T-helper 1 cell treated with Interleukin-12 subunit alpha and Interleukin-12 subunit beta and Interleukin-4 antibody, amounts not matched to agents 30 μg/mL and 1 μg/mL, for 36 hours (primary cell): ENCODE measurements at regions not wholly inside any gene's neighbourhood (a gene's known extent, or its start where the extent isn't known, plus 50 kb on each side); places are given as distances from the start of the nearest gene placed in this dataset.

Experiments used
- H3K27ac Mint-ChIP-seq: one replicate; pipeline ENCODE4 v1.8.0; 2021; ENCODE audit warnings: mild to moderate bottlenecking, mixed read lengths
- H3K27me3 Mint-ChIP-seq: one replicate; pipeline ENCODE4 v1.8.0; 2021; ENCODE audit warnings: low read depth, mixed read lengths
- H3K36me3 Mint-ChIP-seq: one replicate; pipeline ENCODE4 v1.8.0; 2021; ENCODE audit warnings: low read depth, mixed read lengths
- H3K4me1 Mint-ChIP-seq: one replicate; pipeline ENCODE4 v1.8.0; 2021; ENCODE audit warnings: low read depth, mixed read lengths
- H3K4me3 Mint-ChIP-seq: one replicate; pipeline ENCODE4 v1.8.0; 2021; ENCODE audit warnings: mild to moderate bottlenecking, moderate library complexity, mixed read lengths
- H3K9me3 Mint-ChIP-seq: one replicate; pipeline ENCODE4 v1.8.0; 2021; ENCODE audit warnings: mixed read lengths

DNA sequence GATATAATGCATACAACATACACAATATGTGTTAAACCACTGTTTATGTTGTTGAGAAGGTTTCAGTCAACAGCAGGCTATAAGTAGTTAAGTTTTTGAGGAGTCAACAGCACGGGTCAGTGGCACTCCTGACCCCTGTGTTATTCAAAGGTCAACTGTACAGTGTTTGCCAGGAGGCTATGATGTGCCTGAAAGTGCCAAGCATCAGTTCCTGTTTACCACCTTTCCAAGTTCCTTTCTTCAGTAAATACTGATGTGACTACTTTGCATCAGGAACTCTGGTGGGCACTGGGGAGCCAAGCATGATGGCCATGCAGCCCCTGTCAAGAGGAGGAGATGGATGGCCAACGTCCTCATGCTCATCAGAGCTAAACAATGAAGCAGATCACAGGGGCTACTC is 224.4 kb upstream of the EXOC2 start:
- peaks cover 34% of the 10 kb centered on the region for H3K9me3 Mint-ChIP-seq
- H3K27ac Mint-ChIP-seq = no peak overlapping the region
- no peaks in the 10 kb centered on the region for H3K4me1 Mint-ChIP-seq
- H3K36me3 Mint-ChIP-seq = peaks cover 2% of the 10 kb centered on the region
- no peak overlapping the region for H3K4me3 Mint-ChIP-seq
- peaks cover under 1% of the 10 kb centered on the region for H3K27me3 Mint-ChIP-seq

DNA sequence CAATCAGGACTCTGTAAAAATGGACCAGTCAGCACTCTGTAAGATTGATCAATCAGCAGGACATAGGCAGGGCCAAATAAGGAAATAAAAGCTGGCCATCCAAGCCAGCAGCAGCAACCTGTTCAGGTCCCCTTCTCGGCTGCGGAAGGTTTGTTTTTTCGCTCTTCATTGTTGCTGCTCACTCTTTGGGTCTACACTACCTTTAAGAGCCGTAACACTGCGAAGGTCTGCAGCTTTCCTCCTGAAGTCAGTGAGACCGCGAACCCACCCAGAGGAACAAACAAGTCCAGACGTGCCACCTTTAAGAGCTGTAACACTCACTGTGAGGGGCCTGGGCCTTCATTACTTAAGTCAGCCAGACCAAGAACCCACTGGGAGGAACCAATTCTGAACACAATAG is 223.2 kb upstream of the EXOC2 start:
- peaks cover 27% of the 10 kb centered on the region for H3K9me3 Mint-ChIP-seq
- no peak overlapping the region for H3K27ac Mint-ChIP-seq
- no peaks in the 10 kb centered on the region for H3K4me1 Mint-ChIP-seq
- H3K36me3 Mint-ChIP-seq = peaks cover 2% of the 10 kb centered on the region
- peaks cover 4% of the 10 kb centered on the region for H3K27me3 Mint-ChIP-seq
- no peak overlapping the region for H3K4me3 Mint-ChIP-seq

DNA sequence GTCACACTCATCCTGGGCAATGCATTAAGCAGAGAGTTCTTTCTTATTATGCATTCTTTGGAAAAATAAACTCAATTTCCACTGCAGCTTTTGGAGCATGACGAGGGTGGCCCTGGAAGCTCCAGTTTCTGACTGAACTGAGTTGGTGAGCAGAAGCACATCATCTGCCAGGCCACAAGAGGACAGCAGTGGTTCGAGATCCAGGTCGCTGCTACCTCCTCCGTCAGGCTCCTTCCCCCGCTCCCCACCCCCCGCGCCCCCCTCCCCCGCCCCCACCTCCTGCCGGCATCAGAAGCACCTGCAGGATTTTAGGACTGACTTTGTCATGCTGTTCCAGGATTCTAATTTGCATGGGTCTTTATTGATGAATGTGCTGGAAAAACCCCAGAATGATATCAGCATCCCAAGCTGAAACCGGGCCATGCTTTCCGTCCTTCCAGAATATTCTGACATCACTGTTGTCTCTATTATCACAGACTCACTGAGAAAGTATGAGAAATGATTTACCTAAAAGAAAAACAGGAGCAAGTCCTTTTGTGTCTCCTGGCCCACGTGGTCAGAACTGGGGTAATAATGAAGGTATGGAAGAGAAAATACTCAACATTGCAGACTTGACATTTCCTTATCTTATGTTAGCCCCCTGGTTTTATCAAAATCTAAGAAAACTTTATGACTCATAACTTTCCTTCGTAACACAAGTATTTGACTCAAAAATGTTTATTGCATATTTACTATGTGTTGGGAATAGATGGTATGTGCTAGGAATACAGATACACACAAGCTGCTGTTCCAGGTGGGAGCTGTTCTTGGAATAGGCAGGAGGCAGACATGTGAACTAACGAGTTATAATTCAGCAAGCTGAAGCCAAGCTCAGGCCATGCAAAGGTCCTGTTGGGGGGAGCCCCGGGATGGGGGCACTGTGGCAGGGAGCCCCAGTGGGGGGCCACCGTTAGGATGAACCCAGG is 220.2 kb upstream of the EXOC2 start:
- Mint-ChIP-seq H3K27ac (no peak overlapping the region), H3K4me3 (no peak overlapping the region), H3K27me3 (peaks cover 4% of the 10 kb centered on the region), H3K9me3 (peaks cover 15% of the 10 kb centered on the region), H3K4me1 (no peaks in the 10 kb centered on the region), H3K36me3 (no peaks in the 10 kb centered on the region)

DNA sequence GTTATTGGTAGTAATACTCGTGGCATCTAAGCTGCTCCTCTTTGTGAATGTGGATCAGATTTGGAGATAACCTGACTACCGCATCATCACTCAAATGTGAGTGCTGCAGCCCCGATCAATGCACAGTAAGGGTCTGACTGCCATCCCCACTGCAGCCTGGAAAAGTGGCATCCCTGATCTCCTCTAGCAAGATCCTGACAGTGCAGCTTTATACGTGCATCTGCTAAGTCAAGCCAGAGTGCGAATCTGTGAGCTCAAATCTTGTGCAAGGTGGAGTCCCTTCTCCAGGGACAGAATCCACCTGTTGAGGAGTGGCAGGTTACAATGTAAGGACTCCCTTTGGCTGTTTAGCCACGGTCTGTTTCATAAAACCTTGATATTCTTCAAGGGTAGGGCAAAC is 215.0 kb upstream of the EXOC2 start:
- no peaks in the 10 kb centered on the region for H3K9me3 Mint-ChIP-seq
- H3K27me3 Mint-ChIP-seq = peaks cover 7% of the 10 kb centered on the region
- no peak overlapping the region for H3K27ac Mint-ChIP-seq
- no peak overlapping the region for H3K4me3 Mint-ChIP-seq
- no peaks in the 10 kb centered on the region for H3K36me3 Mint-ChIP-seq
- no peaks in the 10 kb centered on the region for H3K4me1 Mint-ChIP-seq

DNA sequence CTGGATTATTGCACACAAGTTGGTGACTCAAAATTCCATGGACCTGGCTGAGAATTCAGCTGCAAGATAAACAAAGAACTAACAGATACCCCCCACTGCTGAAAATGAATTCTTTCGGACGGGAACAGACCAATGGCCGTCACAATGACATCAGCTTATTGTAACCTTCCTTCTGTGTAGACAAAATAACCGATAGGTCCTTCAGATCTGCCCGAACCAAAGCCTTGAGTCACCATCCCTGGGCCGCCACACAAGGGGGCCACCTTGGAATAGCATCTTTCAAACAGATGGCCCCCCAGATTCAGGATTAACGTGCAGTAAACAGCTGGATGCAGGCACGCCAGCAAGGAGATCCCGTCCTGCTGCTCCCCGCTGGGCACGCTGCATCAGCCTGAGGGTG is 214.0 kb upstream of the EXOC2 start:
- Mint-ChIP-seq H3K4me1 (no peaks in the 10 kb centered on the region), H3K36me3 (no peaks in the 10 kb centered on the region), H3K9me3 (no peaks in the 10 kb centered on the region), H3K27ac (no peak overlapping the region), H3K27me3 (peaks cover 4% of the 10 kb centered on the region), H3K4me3 (no peak overlapping the region)

DNA sequence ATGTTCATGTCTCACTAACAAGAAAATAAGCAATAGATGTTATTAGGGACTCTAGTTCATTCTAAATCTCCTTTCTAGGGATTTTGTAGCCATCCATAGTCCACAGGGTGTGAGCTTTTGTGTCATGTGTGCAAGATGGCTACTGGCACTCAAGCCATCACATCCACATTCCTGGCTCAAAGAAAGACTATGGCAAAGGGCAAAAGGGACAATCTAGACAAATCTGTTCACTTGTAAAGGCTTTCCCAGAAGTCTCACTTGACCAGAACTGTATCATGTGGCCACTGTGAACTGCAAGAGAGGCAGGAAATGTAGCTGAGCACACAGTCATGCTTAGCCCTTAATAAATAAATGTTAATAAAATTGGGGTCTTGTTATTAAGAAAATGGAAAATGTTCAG is 212.6 kb upstream of the EXOC2 start:
- no peak overlapping the region for H3K4me3 Mint-ChIP-seq
- no peaks in the 10 kb centered on the region for H3K4me1 Mint-ChIP-seq
- no peaks in the 10 kb centered on the region for H3K9me3 Mint-ChIP-seq
- H3K36me3 Mint-ChIP-seq = no peaks in the 10 kb centered on the region
- H3K27me3 Mint-ChIP-seq = peaks cover 4% of the 10 kb centered on the region
- no peak overlapping the region for H3K27ac Mint-ChIP-seq

DNA sequence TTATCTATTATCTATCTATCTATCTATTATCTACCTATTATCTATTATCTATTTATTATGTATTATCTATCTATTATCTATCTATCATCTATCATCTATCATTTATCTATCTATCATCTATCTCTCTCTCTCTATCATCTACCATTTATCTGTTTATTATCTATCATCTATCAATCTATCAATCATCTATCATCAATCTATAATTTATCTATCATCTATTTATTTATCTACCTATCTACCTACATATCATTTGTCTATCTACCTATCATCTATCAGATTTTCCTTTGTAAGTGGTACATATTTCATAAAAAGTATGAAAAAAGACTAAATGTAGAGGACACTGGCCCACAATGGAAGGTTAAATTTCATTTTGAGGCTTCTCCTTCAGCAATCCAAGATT is 212.1 kb upstream of the EXOC2 start:
- no peaks in the 10 kb centered on the region for H3K4me1 Mint-ChIP-seq
- no peaks in the 10 kb centered on the region for H3K9me3 Mint-ChIP-seq
- no peaks in the 10 kb centered on the region for H3K36me3 Mint-ChIP-seq
- no peak overlapping the region for H3K27ac Mint-ChIP-seq
- H3K27me3 Mint-ChIP-seq = peaks cover 4% of the 10 kb centered on the region
- H3K4me3 Mint-ChIP-seq = no peak overlapping the region

DNA sequence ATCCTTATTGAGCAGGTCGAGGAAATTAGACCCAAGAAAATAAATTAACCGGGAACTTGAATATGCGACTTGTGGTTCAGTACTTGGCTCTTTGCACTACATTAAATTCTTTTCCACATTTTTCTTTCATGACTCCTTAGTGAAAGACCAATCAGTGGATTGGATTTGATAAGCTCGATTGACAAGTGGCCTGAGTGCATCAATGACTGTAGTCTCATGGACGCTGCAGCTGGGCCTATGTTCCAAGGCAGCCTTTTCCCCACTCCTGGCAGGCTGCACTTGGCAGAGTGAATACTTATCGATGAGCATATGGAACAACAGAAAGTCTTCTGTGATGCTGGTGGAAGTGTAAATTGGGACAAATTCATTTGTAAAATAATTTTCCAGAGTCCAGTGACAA is 210.8 kb upstream of the EXOC2 start:
- Mint-ChIP-seq H3K36me3 (no peaks in the 10 kb centered on the region), H3K27me3 (peaks cover 8% of the 10 kb centered on the region), H3K4me1 (no peaks in the 10 kb centered on the region), H3K4me3 (no peak overlapping the region), H3K9me3 (no peaks in the 10 kb centered on the region), H3K27ac (no peak overlapping the region)

DNA sequence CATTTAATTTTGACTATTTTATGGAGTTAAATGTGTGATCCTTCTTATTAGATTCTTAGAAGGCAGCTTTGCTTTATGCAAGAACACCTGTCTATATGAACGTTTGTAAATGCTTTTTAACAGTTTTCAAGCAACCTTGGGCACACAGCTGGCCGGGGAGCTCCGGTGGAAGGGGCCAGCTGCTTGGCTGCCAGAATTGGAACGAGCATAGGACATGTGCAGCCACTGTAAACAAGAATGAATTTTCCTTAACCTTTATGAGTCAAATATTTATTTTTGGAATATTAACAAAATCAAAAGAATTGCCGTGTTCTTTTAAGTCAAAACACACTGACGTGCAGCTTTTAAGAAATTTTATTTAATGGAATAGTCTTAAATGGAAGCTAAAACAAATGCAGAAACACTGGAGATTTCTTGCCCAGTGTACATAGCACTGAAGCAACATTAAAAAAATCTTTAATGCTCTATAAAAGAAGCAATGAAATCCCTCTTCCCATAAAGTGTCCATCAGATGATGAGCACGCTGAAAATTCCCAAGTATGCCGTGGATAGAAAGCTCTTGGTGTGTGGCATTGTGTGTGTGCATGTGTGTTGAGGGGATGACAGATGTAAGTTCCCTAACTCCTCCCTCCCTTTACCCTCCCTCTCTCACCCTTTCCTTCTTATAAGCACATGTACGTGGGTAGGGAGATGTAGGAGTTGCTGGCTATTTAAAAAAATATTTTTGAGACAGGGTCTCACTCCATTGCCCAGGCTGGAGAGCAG is 208.9 kb upstream of the EXOC2 start:
- Mint-ChIP-seq H3K9me3 (no peaks in the 10 kb centered on the region), H3K4me3 (no peak overlapping the region), H3K27me3 (peaks cover 13% of the 10 kb centered on the region), H3K27ac (no peak overlapping the region), H3K4me1 (no peaks in the 10 kb centered on the region), H3K36me3 (no peaks in the 10 kb centered on the region)

DNA sequence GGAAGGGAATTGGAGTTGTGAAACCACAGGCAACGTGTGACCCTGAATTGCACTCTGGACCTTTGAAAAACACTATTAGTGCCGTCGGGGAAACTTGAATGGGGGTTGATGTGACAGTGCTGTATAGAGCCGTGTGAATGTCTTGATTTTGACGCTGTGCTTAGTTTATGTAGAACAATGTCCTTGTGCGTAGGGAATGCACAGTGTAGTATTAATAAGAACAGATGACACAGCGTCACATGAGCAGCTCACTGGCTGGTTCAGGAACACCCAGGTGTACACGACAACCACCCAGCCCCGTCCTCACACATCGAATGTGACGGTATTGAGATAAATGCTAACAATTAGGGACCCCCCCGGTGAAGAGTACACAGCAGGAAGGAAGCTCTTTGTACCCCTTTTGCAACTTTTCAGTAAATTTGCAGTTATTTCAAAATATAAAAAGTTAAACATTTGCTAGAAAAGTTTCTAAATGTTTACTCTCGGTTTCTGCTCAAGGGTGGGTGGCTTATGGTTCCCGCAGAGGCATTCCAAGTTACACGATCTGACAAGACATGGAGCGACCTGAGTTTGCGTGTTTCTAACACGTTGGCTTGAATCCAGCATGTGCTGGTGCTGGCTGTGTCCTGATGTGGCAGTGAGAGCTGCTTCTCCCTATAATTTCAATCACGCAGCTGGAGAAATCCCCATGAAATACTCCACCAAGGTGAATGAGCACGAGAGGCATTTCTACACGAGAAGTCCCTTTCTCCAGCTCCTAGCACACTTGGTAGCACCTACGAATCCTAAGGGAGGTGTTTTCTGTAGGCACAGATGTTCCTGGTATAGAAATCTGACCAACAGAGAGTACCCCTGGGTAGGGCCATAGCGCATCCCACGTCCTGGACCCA is 208.0 kb upstream of the EXOC2 start:
- no peak overlapping the region for H3K27ac Mint-ChIP-seq
- H3K36me3 Mint-ChIP-seq = no peaks in the 10 kb centered on the region
- H3K9me3 Mint-ChIP-seq = no peaks in the 10 kb centered on the region
- H3K4me3 Mint-ChIP-seq = no peak overlapping the region
- no peaks in the 10 kb centered on the region for H3K4me1 Mint-ChIP-seq
- H3K27me3 Mint-ChIP-seq = peaks cover 18% of the 10 kb centered on the region

DNA sequence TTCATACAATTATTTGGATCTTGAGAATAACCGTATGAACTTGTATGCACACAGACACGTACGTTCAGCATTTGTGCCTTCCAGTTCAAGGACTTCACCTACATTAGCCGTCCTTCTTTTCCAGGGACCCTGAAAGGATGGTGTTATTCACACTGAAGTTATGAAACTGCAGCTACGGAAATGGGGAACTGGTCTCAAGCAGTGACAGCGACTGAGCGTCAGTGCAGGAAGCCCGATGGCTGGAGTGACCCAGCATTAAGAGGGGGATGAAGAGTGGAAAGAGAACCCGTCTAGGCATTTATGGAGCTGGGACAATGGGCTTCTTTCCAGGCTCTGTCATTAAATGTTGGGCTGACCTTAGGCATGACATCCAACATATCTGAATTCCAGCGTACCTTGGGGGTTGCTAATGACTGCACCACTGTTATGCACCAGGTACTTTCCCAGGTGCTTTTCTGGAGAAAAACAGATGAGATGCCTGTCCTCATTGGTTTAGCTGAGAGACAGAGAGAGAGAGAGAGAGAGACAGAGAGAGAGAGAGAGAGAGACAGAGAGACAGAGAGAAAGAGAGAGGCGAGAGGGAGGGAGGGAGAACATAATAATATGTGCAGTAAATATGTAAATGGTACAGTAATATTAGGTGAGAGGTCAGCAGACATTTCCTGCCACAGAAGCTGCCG is 204.7 kb upstream of the EXOC2 start:
- no peaks in the 10 kb centered on the region for H3K4me1 Mint-ChIP-seq
- H3K4me3 Mint-ChIP-seq = no peak overlapping the region
- no peak overlapping the region for H3K27ac Mint-ChIP-seq
- no peaks in the 10 kb centered on the region for H3K36me3 Mint-ChIP-seq
- H3K27me3 Mint-ChIP-seq = peaks cover 18% of the 10 kb centered on the region
- H3K9me3 Mint-ChIP-seq = no peaks in the 10 kb centered on the region

DNA sequence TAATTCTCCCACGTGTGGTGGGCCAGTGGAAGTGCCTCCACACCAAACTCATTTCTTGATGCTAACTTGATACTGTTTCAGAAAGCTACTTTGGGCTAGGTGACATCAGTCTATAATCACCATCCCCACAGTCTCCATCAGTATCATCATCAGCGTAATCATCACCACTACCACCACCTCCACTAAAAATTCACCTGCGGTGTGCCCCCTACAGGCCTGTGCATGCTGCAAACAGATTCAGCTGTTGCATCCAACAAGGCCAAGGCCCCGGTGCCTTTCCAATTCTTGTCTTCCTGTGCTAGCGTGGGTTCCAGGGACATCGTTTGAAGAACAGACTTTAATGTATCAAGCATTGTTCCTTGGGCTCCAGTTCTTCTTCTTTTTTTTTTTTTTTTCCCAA is 201.3 kb upstream of the EXOC2 start:
- Mint-ChIP-seq H3K36me3 (no peaks in the 10 kb centered on the region), H3K9me3 (no peaks in the 10 kb centered on the region), H3K27ac (no peak overlapping the region), H3K4me1 (no peaks in the 10 kb centered on the region), H3K27me3 (peaks cover 14% of the 10 kb centered on the region), H3K4me3 (no peak overlapping the region)

DNA sequence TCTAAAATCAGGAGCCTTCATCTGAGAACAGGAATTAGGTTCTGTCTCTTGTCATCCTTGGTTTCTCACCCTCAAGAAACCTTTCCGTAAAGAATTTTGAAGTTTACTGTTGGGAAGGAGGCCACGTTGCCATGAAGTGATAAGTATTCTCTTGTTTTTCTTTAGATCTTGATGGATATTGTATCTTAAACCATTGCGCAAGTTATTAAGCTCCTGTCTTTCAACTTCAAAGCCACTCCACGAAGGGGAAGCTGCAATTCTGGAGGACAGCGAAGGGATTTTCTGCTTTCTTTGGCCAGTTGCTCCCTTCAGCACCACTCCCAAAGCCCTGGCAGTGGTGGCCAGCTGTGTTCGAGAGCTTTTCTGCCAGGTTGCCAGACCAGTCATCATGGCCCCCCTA is 198.1 kb upstream of the EXOC2 start:
- Mint-ChIP-seq H3K27ac (no peak overlapping the region), H3K9me3 (no peaks in the 10 kb centered on the region), H3K27me3 (no peaks in the 10 kb centered on the region), H3K4me3 (no peak overlapping the region), H3K4me1 (no peaks in the 10 kb centered on the region), H3K36me3 (no peaks in the 10 kb centered on the region)

DNA sequence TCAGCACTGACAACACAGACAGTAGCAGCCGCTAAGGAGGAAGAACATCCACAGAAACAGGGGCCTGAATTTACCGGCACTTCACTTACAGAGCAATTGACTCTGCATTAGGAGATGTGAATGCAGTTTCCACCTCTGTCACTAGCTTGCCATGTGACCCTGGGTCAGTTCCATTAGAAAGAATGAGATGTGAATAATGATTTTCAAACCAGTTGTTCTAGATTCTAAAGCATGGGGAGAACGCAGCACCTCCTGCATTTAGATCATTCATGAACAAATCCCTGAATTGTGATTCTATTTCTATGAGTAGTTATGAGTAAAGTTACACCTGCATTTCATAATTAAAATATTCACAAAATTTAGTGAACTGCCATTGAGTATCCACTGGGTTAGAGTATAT is 197.3 kb upstream of the EXOC2 start:
- peaks cover 2% of the 10 kb centered on the region for H3K4me1 Mint-ChIP-seq
- no peaks in the 10 kb centered on the region for H3K36me3 Mint-ChIP-seq
- H3K27me3 Mint-ChIP-seq = no peaks in the 10 kb centered on the region
- no peak overlapping the region for H3K27ac Mint-ChIP-seq
- no peaks in the 10 kb centered on the region for H3K9me3 Mint-ChIP-seq
- H3K4me3 Mint-ChIP-seq = no peak overlapping the region
